C4-2B (cell line): ENCODE measurements at regions not wholly inside any gene's neighbourhood (a gene's known extent, or its start where the extent isn't known, plus 50 kb on each side); places are given as distances from the start of the nearest gene placed in this dataset.

Experiments used
- ZFX ChIP-seq: fragments of 450-650 bp; IDR thresholded peaks from 2 replicates; pipeline ENCODE4 v1.6.1; 2017
- TF ChIP-seq, protein P1 (sequence below): fragments of 450-650 bp; conservative IDR thresholded peaks from 2 replicates; pipeline ENCODE4 v1.5.1; 2017; ENCODE audit warnings: mild to moderate bottlenecking

DNA sequence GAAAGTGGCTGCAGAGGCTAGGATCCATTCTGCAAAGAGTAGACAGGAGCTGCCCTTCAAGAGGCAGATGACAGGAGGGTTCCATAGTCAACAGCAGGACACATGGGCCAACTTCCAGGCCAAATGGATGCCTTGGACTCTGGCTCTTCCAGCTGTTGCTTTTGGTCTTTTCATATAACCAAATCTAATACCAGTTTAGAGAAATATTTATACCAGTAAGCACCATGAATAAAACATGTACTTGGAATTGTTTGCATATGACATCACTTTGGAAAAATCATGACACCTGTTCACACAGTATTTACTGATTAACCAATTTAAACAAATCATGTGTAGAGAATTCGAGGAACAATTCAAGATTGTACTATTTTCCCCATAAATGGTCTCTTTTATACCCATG lies 481.3 kb downstream of the DMRT2 start:
- TF ChIP-seq, protein P1, sequence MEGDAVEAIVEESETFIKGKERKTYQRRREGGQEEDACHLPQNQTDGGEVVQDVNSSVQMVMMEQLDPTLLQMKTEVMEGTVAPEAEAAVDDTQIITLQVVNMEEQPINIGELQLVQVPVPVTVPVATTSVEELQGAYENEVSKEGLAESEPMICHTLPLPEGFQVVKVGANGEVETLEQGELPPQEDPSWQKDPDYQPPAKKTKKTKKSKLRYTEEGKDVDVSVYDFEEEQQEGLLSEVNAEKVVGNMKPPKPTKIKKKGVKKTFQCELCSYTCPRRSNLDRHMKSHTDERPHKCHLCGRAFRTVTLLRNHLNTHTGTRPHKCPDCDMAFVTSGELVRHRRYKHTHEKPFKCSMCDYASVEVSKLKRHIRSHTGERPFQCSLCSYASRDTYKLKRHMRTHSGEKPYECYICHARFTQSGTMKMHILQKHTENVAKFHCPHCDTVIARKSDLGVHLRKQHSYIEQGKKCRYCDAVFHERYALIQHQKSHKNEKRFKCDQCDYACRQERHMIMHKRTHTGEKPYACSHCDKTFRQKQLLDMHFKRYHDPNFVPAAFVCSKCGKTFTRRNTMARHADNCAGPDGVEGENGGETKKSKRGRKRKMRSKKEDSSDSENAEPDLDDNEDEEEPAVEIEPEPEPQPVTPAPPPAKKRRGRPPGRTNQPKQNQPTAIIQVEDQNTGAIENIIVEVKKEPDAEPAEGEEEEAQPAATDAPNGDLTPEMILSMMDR = no peak
- no peak for TF ChIP-seq ZFX
